Omental fat pad (tissue), 3 donors: ENCODE measurements at regions not wholly inside any gene's neighbourhood (a gene's known extent, or its start where the extent isn't known, plus 50 kb on each side); places are given as distances from the start of the nearest gene placed in this dataset.

Experiments
- ATAC-seq: fragments of 150-250 bp; one replicate; pipeline ENCODE4 v1.9.1; 2016; ENCODE audit warnings: mild to moderate bottlenecking, moderate library complexity; ENCODE audit not compliant: low FRiP score
- DNase-seq: peaks from one replicate; pipeline ENCODE4 v3.0.0-alpha.2; 2019; ENCODE audit warnings: low spot score
- CTCF ChIP-seq, 3 donors: fragments of 450-650 bp; IDR thresholded peaks; one replicate each; pipeline ENCODE4 v1.5.1; 2016 to 2017; ENCODE audit warnings: antibody characterized with exemption in 3 of 3, mild to moderate bottlenecking in 3 of 3, moderate library complexity in 2 of 3

- DNase-seq (no peak), ATAC-seq (no peak)
- no peak for TF ChIP-seq CTCF (IDR thresholded peaks at IDR 0.05)
These were observed 201.1 kb downstream of the PRDM2 start for GRCh38 chr1:13901039-13901438.

- no peak for DNase-seq
- no peak for ATAC-seq
- TF ChIP-seq CTCF (IDR thresholded peaks at IDR 0.05): no peak
These were observed 201.6 kb downstream of the PRDM2 start for GRCh38 chr1:13901597-13901996.

GRCh38 chr1:13908128-13908527 lies 208.1 kb downstream of the PRDM2 start:
- no peak for TF ChIP-seq CTCF (IDR thresholded peaks at IDR 0.05)
- no peak for ATAC-seq
- DNase-seq: no peak

GRCh38 chr1:13911697-13912619 lies 212.0 kb downstream of the PRDM2 start:
- TF ChIP-seq CTCF (IDR thresholded peaks at IDR 0.05): no peak
- DNase-seq (no peak), ATAC-seq (no peak)

- ATAC-seq (no peak), DNase-seq (no peak)
- no peak for TF ChIP-seq CTCF (IDR thresholded peaks at IDR 0.05)
These were observed 213.4 kb downstream of the PRDM2 start for GRCh38 chr1:13913396-13913795.

- no peak for DNase-seq
- ATAC-seq: no peak
- TF ChIP-seq CTCF (IDR thresholded peaks at IDR 0.05): no peak
These were observed 216.5 kb downstream of the PRDM2 start for GRCh38 chr1:13916530-13916929.

GRCh38 chr1:13917607-13918006 lies 217.6 kb downstream of the PRDM2 start:
- TF ChIP-seq CTCF (IDR thresholded peaks at IDR 0.05): no peak
- ATAC-seq (no peak), DNase-seq (no peak)
